Right atrium auricular region (tissue), 2 donors: ENCODE measurements at regions not wholly inside any gene's neighbourhood (a gene's known extent, or its start where the extent isn't known, plus 50 kb on each side); places are given as distances from the start of the nearest gene placed in this dataset.

Experiments used
- DNase-seq: peaks from one replicate; pipeline ENCODE4 v3.0.0-alpha.2; 2019; ENCODE audit warnings: low spot score
- H3K27ac ChIP-seq, 2 donors: fragments of 200-600 bp; sonication (generic); 1 replicate in 1 of 2; 2 replicates in 1 of 2; pipeline ENCODE4 v1.5.1; 2016 to 2019
- H3K27me3 ChIP-seq, 2 donors: fragments of 200-600 bp; sonication (generic); one replicate each; pipeline versions ENCODE4 v1.5.1 to v1.6.0; 2017 to 2019
- H3K36me3 ChIP-seq: fragments of 200-600 bp; sonication (generic); one replicate; pipeline ENCODE4 v1.5.1; 2016
- H3K4me1 ChIP-seq, 2 donors: fragments of 200-600 bp; sonication (generic); one replicate each; pipeline versions ENCODE4 v1.5.1 to v1.6.0; 2017 to 2019
- H3K4me3 ChIP-seq, 2 donors: fragments of 200-600 bp; sonication (generic); 1 replicate in 1 of 2; 2 replicates in 1 of 2; pipeline ENCODE4 v1.5.1; 2017 to 2019; ENCODE audit warnings: mild to moderate bottlenecking in 1 of 2, moderate library complexity in 1 of 2
- H3K9me3 ChIP-seq, 2 donors: fragments of 200-600 bp; sonication (generic); one replicate each; pipeline ENCODE4 v1.5.1; 2019
- TF ChIP-seq, protein P1 (sequence below), 2 donors: fragments of 200-600 bp; sonication (generic); IDR thresholded peaks; one replicate each; pipeline ENCODE4 v1.5.1; 2019; ENCODE audit warnings: antibody characterized with exemption in 2 of 2

DNA sequence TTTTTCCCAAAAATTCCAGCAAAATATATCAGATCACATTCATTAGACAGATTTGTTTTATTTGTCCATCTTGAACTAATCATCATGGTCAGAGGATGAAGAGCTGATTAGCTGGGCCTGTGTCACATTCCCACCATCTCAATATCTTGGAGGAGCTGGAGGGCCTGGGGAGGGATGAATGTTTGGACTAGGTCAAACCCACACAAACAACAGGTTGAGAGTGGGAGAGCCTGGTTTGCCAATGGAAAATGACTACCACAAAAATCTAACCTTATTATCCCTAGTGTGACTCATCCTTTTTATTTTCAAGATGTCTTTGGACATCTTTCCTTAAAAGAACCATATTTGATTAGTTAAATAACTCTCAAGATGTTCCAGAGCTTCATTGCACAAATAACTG lies 242.4 kb downstream of the OGFRL1 start:
- Histone ChIP-seq H3K27me3 (no peaks in the 10 kb centered on the region), H3K4me1 (no peaks in the 10 kb centered on the region), H3K9me3 (no peaks in the 10 kb centered on the region), H3K27ac (no peak overlapping the region), H3K36me3 (no peaks in the 10 kb centered on the region), H3K4me3 (no peak overlapping the region)
- TF ChIP-seq, protein P1, sequence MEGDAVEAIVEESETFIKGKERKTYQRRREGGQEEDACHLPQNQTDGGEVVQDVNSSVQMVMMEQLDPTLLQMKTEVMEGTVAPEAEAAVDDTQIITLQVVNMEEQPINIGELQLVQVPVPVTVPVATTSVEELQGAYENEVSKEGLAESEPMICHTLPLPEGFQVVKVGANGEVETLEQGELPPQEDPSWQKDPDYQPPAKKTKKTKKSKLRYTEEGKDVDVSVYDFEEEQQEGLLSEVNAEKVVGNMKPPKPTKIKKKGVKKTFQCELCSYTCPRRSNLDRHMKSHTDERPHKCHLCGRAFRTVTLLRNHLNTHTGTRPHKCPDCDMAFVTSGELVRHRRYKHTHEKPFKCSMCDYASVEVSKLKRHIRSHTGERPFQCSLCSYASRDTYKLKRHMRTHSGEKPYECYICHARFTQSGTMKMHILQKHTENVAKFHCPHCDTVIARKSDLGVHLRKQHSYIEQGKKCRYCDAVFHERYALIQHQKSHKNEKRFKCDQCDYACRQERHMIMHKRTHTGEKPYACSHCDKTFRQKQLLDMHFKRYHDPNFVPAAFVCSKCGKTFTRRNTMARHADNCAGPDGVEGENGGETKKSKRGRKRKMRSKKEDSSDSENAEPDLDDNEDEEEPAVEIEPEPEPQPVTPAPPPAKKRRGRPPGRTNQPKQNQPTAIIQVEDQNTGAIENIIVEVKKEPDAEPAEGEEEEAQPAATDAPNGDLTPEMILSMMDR (IDR thresholded peaks at IDR 0.05) = no peak
- no peak for DNase-seq

DNA sequence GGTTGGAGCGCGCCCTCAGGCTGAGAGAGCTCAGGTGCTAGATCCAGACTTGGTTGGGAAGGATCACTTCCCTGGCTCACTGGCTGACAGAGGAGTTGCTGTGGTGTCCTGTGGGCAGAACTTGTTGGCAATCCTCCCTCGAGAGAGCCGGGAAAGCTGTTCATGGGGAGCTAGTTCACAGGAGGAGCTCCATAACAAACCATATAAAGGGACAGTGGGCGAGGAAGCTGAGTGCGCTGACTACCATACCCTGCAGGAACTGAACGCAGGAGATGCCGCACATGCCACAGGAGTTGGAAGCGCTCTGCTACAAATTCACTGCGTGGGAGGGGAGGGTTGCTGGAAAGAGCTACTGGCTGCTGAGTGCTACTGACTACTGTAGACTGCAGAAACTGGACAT lies 243.2 kb downstream of the OGFRL1 start:
- H3K27me3 ChIP-seq = no peaks in the 10 kb centered on the region
- H3K4me3 ChIP-seq = no peak overlapping the region
- H3K36me3 ChIP-seq = no peaks in the 10 kb centered on the region
- TF ChIP-seq, protein P1 (IDR thresholded peaks at IDR 0.05) = no peak
- no peaks in the 10 kb centered on the region for H3K9me3 ChIP-seq
- H3K27ac ChIP-seq = no peak overlapping the region
- H3K4me1 ChIP-seq = no peaks in the 10 kb centered on the region
- DNase-seq = no peak

DNA sequence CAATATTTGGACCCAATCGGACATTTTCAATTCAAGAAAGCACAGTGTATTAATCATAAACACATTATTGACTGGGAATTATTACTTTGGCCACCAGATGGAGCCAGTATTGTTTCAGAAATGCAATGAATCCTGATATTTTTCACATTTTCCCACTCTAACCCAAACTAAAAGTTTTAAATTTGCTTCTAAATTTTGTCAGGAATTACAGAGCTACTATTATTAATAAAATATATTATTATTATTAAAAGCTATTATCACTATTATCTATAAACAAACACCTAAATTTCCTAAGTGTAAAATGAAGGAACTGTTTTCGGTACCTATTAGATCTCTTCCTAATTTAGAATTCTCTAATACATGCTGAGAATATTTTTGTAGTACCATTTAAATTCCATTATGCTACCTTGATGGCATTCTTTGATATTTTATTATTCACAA lies 245.3 kb downstream of the OGFRL1 start:
- no peak overlapping the region for H3K4me3 ChIP-seq
- H3K9me3 ChIP-seq = no peaks in the 10 kb centered on the region
- TF ChIP-seq, protein P1 (IDR thresholded peaks at IDR 0.05) = peak; percentile 45 to 72
- no peak for DNase-seq
- H3K36me3 ChIP-seq = no peaks in the 10 kb centered on the region
- H3K27me3 ChIP-seq = no peaks in the 10 kb centered on the region
- H3K4me1 ChIP-seq = no peaks in the 10 kb centered on the region
- no peak overlapping the region for H3K27ac ChIP-seq

DNA sequence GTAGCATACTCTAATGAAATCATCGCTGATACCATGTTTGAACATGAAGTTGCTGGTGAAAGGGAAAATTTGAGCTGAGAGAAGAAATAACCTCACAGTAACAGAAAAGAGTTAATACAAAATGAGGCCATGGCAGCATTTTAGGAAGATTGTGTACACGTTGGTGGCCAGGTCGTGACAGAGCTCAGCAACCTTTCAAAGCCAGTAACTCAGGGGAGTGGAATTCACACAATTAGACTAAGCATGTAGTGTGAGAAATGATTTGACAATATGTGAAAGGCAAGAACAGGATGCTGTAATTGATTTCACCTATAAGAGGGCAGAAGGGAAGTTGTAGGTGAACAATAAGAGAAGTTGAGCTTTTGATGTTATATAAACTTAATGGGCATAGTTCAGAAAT lies 246.3 kb downstream of the OGFRL1 start:
- H3K27ac ChIP-seq = no peak overlapping the region
- no peaks in the 10 kb centered on the region for H3K9me3 ChIP-seq
- H3K4me1 ChIP-seq = no peaks in the 10 kb centered on the region
- no peak for DNase-seq
- no peaks in the 10 kb centered on the region for H3K36me3 ChIP-seq
- H3K27me3 ChIP-seq = no peaks in the 10 kb centered on the region
- TF ChIP-seq, protein P1 (IDR thresholded peaks at IDR 0.05) = no peak
- H3K4me3 ChIP-seq = no peak overlapping the region

DNA sequence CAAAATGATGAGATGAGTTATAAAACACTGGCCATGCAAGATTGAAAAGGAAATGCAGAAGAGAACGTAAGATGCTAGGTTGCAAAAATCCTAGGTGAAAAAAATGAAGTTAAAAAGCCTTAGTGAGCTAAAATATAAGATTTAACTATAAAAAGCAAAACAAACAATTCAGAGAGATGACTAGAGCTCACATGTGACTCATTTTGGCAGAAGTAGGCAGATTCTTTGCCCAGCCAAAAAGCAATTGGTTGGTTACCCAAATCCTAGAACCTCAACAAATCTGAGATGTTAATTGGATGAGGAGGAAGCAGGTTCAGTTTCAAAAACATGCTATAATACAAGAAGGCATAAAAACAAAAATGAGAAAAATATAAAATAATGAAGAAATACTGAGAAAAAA lies 249.1 kb downstream of the OGFRL1 start:
- no peaks in the 10 kb centered on the region for H3K36me3 ChIP-seq
- no peaks in the 10 kb centered on the region for H3K27me3 ChIP-seq
- H3K4me3 ChIP-seq = no peak overlapping the region
- no peak for DNase-seq
- no peaks in the 10 kb centered on the region for H3K9me3 ChIP-seq
- H3K27ac ChIP-seq = no peak overlapping the region
- H3K4me1 ChIP-seq = no peaks in the 10 kb centered on the region
- TF ChIP-seq, protein P1 (IDR thresholded peaks at IDR 0.05) = no peak

DNA sequence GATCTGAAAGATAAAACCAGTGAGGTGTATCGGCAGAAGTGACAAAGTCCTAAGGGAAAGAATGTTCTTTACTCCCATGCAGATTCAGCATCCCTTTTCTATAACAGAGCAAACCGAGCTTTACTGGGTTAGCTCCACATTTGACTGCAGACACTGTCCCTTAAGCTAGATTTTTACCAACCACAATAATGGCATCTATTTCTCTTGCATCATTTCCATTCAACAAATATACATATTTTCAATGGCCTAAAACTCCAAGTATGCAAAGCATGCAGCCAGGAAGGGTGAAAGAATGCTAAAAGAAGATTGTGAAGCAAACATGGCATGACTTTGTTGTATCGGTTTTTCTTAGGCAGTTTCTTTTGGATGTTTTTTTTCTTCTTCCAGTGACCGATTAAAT lies 255.4 kb downstream of the OGFRL1 start:
- no peak overlapping the region for H3K4me3 ChIP-seq
- H3K27ac ChIP-seq = no peak overlapping the region
- DNase-seq = no peak
- peaks cover 0 to 4% of the 10 kb centered on the region in 2 donors for H3K9me3 ChIP-seq
- H3K36me3 ChIP-seq = no peaks in the 10 kb centered on the region
- TF ChIP-seq, protein P1 (IDR thresholded peaks at IDR 0.05) = no peak
- H3K4me1 ChIP-seq = no peaks in the 10 kb centered on the region
- no peaks in the 10 kb centered on the region for H3K27me3 ChIP-seq
